ENCODE measurements at regions not wholly inside any gene's neighbourhood (a gene's known extent, or its start where the extent isn't known, plus 50 kb on each side); places are given as distances from the start of the nearest gene placed in this dataset.

DNA sequence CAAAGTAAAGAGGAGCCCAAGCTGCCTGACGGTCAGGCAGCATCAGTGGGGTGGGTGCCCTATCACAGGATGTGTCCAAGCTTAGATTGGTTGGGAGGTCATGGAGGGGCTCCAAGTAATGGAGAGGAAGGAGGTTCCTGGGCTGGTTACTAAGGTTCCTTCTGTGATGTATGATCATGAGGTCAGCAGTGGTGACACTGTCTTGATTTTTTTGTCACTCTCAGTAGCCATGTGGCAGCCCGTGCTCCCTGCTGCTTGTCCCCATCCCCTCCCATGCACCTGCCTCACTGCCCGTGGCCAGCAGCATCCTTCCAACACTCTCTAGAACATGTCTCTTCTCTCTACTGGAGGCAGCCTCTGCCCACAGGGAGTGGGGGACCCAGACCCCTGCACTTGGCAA, 261.7 kb downstream of the TLE3 start:
- no peak for TF ChIP-seq CTCF (IDR thresholded peaks at IDR 0.05; ENCODE audit: borderline replicate concordance, insufficient read depth, low read depth, low read length)
- no peak overlapping the region for H3K4me3 ChIP-seq (ENCODE audit: low read depth, low read length)

- no peak for TF ChIP-seq CTCF (IDR thresholded peaks at IDR 0.05; ENCODE audit: borderline replicate concordance, insufficient read depth, low read depth, low read length)
- H3K4me3 ChIP-seq (ENCODE audit: low read depth, low read length): no peak overlapping the region
Measured at GRCh38 chr15:69836526-69837230, 261.0 kb downstream of the TLE3 start.

DNA sequence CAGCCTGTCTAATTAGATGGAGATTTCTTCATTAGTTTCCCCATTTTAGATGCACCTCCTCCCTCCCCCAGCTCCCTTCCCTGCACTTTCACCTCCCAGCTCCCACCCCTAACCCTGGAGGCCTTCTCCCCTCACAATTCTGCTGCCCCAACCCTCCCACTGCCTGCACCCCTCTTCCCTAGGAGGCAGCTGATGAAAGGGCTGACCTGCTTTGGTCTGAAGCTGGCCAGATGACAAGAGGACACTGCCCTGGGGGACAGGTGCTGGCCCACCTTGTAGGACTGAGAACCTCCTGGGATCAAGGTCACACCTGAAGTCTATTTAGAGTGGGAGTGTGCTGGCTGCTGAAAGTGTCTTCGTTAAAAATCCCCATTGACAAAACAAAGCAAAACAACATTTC, 259.4 kb downstream of the TLE3 start:
- no peak for TF ChIP-seq CTCF (IDR thresholded peaks at IDR 0.05; ENCODE audit: borderline replicate concordance, insufficient read depth, low read depth, low read length)
- H3K4me3 ChIP-seq (ENCODE audit: low read depth, low read length): no peak overlapping the region

DNA sequence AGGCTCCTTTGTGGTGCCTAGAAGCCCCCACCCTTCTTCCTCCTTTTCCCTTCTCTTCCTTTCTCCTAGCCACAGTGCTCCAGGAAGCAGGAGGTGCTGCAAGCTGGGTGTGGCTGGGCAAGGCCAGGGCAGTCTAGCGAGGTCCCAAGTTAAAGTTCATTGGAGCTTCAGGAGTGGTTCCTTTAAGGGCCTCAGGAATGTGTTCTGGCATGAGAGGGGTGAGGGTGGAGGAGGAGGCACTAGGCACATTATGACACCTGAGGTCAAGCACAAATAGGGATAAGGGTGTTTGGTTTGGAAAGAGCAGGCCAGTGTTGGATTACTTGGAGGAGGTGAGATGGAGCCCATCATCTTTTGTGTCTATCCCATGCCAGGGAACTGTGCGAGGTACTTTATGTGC, 258.7 kb downstream of the TLE3 start:
- TF ChIP-seq CTCF (IDR thresholded peaks at IDR 0.05; ENCODE audit: borderline replicate concordance, insufficient read depth, low read depth, low read length): no peak
- no peak overlapping the region for H3K4me3 ChIP-seq (ENCODE audit: low read depth, low read length)

DNA sequence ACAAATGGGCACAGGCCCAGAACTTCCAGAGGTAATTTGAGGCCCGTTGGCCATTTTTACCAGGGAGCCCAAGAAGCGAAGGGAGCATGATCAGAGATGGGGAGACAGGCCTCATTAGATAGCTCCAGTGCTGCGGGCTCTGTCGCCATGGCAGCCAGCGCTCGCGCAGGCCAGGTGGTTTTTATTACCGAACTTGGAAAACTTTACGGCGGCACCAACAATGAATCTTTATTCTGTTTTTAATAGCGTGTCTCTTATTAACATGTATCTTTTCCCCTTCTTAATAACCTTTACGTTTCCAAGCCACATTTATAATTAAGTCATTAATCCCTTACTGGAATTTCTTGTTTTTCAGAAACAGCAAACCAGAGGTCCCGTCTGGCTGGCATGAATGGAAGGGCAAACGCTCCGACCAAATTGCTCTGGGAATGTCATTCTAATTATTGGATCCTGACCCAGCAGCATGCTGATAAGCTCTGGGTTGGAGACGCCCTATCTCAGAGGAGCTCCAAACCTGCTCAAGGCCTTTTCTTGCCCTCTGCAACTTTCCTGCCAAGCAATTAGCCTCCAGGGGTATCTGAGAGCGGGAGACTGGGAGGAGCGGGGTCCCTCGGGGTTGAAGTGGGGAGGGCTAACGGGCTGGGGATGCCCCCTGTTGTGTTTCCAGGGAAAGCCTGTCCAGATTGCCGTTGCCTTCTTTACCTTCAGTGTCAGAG, 256.4 kb downstream of the TLE3 start:
- TF ChIP-seq CTCF (IDR thresholded peaks at IDR 0.05; ENCODE audit: borderline replicate concordance, insufficient read depth, low read depth, low read length): no peak
- no peak overlapping the region for H3K4me3 ChIP-seq (ENCODE audit: low read depth, low read length)

DNA sequence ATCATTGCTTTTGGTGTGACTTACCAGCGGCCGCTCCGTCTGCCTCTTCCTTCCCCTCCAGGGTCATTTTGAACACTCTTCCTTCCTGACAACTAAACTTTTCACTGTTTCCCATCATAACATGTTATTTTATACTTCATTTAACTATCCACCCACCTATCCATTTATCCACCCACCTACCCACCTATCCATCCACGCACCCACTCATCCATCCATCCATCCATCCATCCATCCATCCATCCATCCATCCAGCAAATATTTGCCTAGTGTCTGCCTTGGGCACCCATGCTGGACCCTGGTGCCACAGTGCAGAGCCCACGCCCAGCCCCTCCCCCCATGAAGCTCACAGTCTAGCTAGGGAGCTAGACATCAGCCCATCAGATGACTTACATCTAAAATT, 254.9 kb downstream of the TLE3 start:
- no peak for TF ChIP-seq CTCF (IDR thresholded peaks at IDR 0.05; ENCODE audit: borderline replicate concordance, insufficient read depth, low read depth, low read length)
- no peak overlapping the region for H3K4me3 ChIP-seq (ENCODE audit: low read depth, low read length)
